HCT116 (cell line): ENCODE measurements at regions not wholly inside any gene's neighbourhood (a gene's known extent, or its start where the extent isn't known, plus 50 kb on each side); places are given as distances from the start of the nearest gene placed in this dataset.

ENCODE experiments used
- ATAC-seq: fragments of 200-7000 bp; cut with Tn5 transposase; 2 replicates; pipeline ENCODE4 v1.9.1; 2020; ENCODE audit warnings: mild to moderate bottlenecking, moderate library complexity
- BruUV-seq: library from RNA; stranded (reverse); fragments of 400-500 nt; replicated peaks from 2 replicates; lab custom pipeline; 2021; lab: Mats Ljungman, UMichigan
- CTCF ChIA-PET: fragments of 300-600 bp; sonication (Branson Sonifier 250); formaldehyde crosslinking; loops from one replicate; lab custom pipeline; 2021; ENCODE audit warnings: antibody characterized with exemption; lab: Charles Lee
- POLR2A ChIA-PET: fragments of 300-600, 350-600 bp; sonication (Branson Sonifier 250); formaldehyde crosslinking; loops from one replicate; lab custom pipeline; 2021; ENCODE audit warnings: antibody characterized with exemption; lab: Charles Lee
- RAD21 ChIA-PET, 2 experiments: fragments of 300-600 bp; sonication (Branson Sonifier 250); formaldehyde crosslinking; loops; one replicate each; lab custom pipeline; 2023; ENCODE audit warnings: low total read pairs in 2 of 2; ENCODE audit not compliant: uncharacterized antibody in 2 of 2, unreplicated experiment in 2 of 2, low non-redundant PET in 1 of 2; lab: Charles Lee
- DNase-seq: peaks from one replicate; pipeline ENCODE4 v3.0.0-alpha.2; 2010; ENCODE audit warnings: low read depth, low spot score
- H2AFZ ChIP-seq: fragments of 200-600 bp; shearing (Covaris generic), sonication (generic); 2 replicates; pipeline ENCODE4 v1.6.1; 2017; ENCODE audit warnings: low read depth, mixed run types, mixed read lengths, antibody characterized with exemption, low read length; ENCODE audit not compliant: poor library complexity, severe bottlenecking
- H3K27ac ChIP-seq: 2 replicates; pipeline ENCODE4 v1.5.1; 2012; ENCODE audit warnings: low read depth, low read length
- H3K27me3 ChIP-seq: fragments of 200-600 bp; sonication (generic); 2 replicates; pipeline ENCODE4 v1.6.1; 2016; ENCODE audit warnings: mixed run types, low read length, mixed read lengths; ENCODE audit not compliant: insufficient read depth
- H3K36me3 ChIP-seq, 2 experiments: fragments of 200-500 bp in 1 of 2; fragments of 200-600 bp in 1 of 2; sonication (Bioruptor generic) in 1 of 2; sonication (generic) in 1 of 2; 2 replicates each; pipeline versions ENCODE4 v1.5.1 to v1.6.1; 2014 to 2016; ENCODE audit warnings: low read length in 2 of 2, inconsistent platforms in 1 of 2, mixed read lengths in 1 of 2, mixed run types in 1 of 2; ENCODE audit not compliant: insufficient read depth in 2 of 2, control insufficient read depth in 1 of 2
- H3K4me1 ChIP-seq, 2 experiments: fragments of 200-600 bp in 1 of 2; sonication (generic) in 1 of 2; 2 replicates each; pipeline versions ENCODE4 v1.5.1 to v1.6.1; 2012 to 2017; ENCODE audit warnings: low read length in 2 of 2, inconsistent platforms in 1 of 2, mild to moderate bottlenecking in 1 of 2, mixed read lengths in 1 of 2, mixed run types in 1 of 2, moderate library complexity in 1 of 2; ENCODE audit not compliant: insufficient read depth in 2 of 2, control insufficient read depth in 1 of 2
- H3K4me2 ChIP-seq: fragments of 200-600 bp; sonication (generic); 2 replicates; pipeline ENCODE4 v1.6.1; 2017; ENCODE audit warnings: mixed run types, low read length, mixed read lengths
- H3K4me3 ChIP-seq, 2 experiments: fragments of 200-600 bp in 1 of 2; sonication (generic) in 1 of 2; replicated peaks in 1 of 2; 2 replicates each; pipeline ENCODE4 v1.5.1; 2011 to 2016; ENCODE audit warnings: low read length in 2 of 2, control low read depth in 1 of 2, low read depth in 1 of 2, mild to moderate bottlenecking in 1 of 2, mixed read lengths in 1 of 2, mixed run types in 1 of 2
- H3K79me2 ChIP-seq: fragments of 200-600 bp; sonication (generic); 2 replicates; pipeline ENCODE4 v1.6.1; 2017; ENCODE audit warnings: mild to moderate bottlenecking, mixed run types, low read length, moderate library complexity, mixed read lengths; ENCODE audit not compliant: insufficient read depth
- H3K9ac ChIP-seq: fragments of 200-600 bp; sonication (generic); 2 replicates; pipeline ENCODE4 v1.6.1; 2016; ENCODE audit warnings: low read length, mixed read lengths
- H3K9me2 ChIP-seq: fragments of 200-600 bp; sonication (generic), shearing (Covaris generic); 2 replicates; pipeline ENCODE4 v1.6.1; 2017; ENCODE audit warnings: mixed run types, mild to moderate bottlenecking, moderate library complexity; ENCODE audit not compliant: insufficient read depth
- H3K9me3 ChIP-seq, 2 experiments: fragments of 200-500 bp in 1 of 2; fragments of 200-600 bp in 1 of 2; sonication (Bioruptor generic) in 1 of 2; sonication (generic) in 1 of 2; 2 replicates each; pipeline ENCODE4 v1.6.1; 2014 to 2017; ENCODE audit warnings: low read length in 2 of 2, mixed read lengths in 2 of 2, inconsistent platforms in 1 of 2, low read depth in 1 of 2, mild to moderate bottlenecking in 1 of 2, mixed run types in 1 of 2, moderate library complexity in 1 of 2; ENCODE audit not compliant: control insufficient read depth in 1 of 2, insufficient read depth in 1 of 2
- H4K20me1 ChIP-seq: fragments of 200-600 bp; sonication (generic), shearing (Covaris generic); 2 replicates; pipeline ENCODE4 v1.6.1; 2017; ENCODE audit warnings: mixed run types, mild to moderate bottlenecking, moderate library complexity; ENCODE audit not compliant: insufficient read depth
- ATF3 ChIP-seq: IDR thresholded peaks from 2 replicates; pipeline ENCODE4 v1.6.1; 2012
- CBX3 ChIP-seq: IDR thresholded peaks from 2 replicates; pipeline ENCODE4 v1.6.1; 2012; ENCODE audit warnings: low read depth
- CEBPB ChIP-seq: IDR thresholded peaks from 2 replicates; pipeline ENCODE4 v1.6.1; 2012; ENCODE audit warnings: low read depth
- EGR1 ChIP-seq: IDR thresholded peaks from 2 replicates; pipeline ENCODE4 v1.6.1; 2012; ENCODE audit warnings: low read depth
- ELF1 ChIP-seq: IDR thresholded peaks from 2 replicates; pipeline ENCODE4 v1.6.1; 2012; ENCODE audit warnings: low read depth, borderline replicate concordance
- EZH2phosphoT487 ChIP-seq: fragments of 200-600 bp; IDR thresholded peaks from 2 replicates; pipeline ENCODE4 v1.6.1; 2018; ENCODE audit warnings: antibody characterized with exemption, borderline replicate concordance
- JUND ChIP-seq: IDR thresholded peaks from 2 replicates; pipeline ENCODE4 v1.6.1; 2012
- MAX ChIP-seq: IDR thresholded peaks from 2 replicates; pipeline ENCODE4 v1.6.1; 2012
- POLR2A ChIP-seq: IDR thresholded peaks from 2 replicates; pipeline ENCODE4 v1.7.0; 2011; ENCODE audit warnings: borderline replicate concordance; ENCODE audit not compliant: insufficient read depth, insufficient read length; ENCODE audit errors: extremely low read depth
- POLR2AphosphoS5 ChIP-seq: IDR thresholded peaks from 2 replicates; pipeline ENCODE4 v1.6.1; 2011; ENCODE audit warnings: mild to moderate bottlenecking, low read depth, low read length, moderate library complexity
- RAD21 ChIP-seq: IDR thresholded peaks from 2 replicates; pipeline ENCODE4 v1.6.1; 2012; ENCODE audit warnings: low read depth, mild to moderate bottlenecking
- SIN3A ChIP-seq: IDR thresholded peaks from 2 replicates; pipeline ENCODE4 v1.6.1; 2012; ENCODE audit warnings: low read depth
- SP1 ChIP-seq: IDR thresholded peaks from 2 replicates; pipeline ENCODE4 v1.6.1; 2012; ENCODE audit warnings: low read depth
- YY1 ChIP-seq: IDR thresholded peaks from 2 replicates; pipeline ENCODE4 v1.6.1; 2011; ENCODE audit warnings: low read length, low read depth, moderate library complexity, mild to moderate bottlenecking; ENCODE audit not compliant: insufficient replicate concordance; ENCODE audit errors: extremely low read depth
- ZFX ChIP-seq: fragments of 450-650 bp; IDR thresholded peaks from 2 replicates; pipeline ENCODE4 v1.6.1; 2017
- intact Hi-C: fragments of 100-400 bp; cut with micrococcal nuclease; formaldehyde crosslinking; loops from 2 replicates; pipeline ENCODE4 v1.10.0; 2022
- TF ChIP-seq, protein P1 (sequence below), 3 experiments: fragments of 200-600 bp in 1 of 3; sonication (generic) in 1 of 3; IDR thresholded peaks in 2 of 3; conservative IDR thresholded peaks in 1 of 3; 2 replicates each; pipeline ENCODE4 v1.5.1; 2012 to 2017; ENCODE audit warnings: low read depth in 2 of 3, low read length in 2 of 3, antibody characterized with exemption in 1 of 3, borderline replicate concordance in 1 of 3, control low read depth in 1 of 3, mild to moderate bottlenecking in 1 of 3, mixed read lengths in 1 of 3, mixed run types in 1 of 3, moderate library complexity in 1 of 3; ENCODE audit not compliant: insufficient read depth in 1 of 3

DNA sequence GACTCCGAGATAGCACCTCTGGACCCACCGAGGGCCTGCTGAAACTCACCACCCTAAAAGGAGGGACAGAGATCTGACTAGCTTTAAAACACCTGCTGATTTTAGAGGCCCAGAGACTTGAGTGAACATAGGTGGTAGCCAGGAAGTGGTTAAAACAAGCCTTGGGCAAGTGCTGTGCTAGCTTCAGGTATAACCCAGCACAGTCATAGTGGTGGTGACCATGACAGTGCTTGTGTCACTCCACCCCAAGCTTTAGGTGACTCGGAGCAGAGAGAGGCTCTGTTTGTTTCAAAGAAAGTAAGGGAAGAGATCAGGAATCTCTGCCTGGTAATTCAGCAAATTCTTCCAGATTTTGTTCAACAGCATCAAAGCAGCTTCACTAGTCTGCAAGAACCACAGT, 641.1 kb upstream of the BCHE start:
- Histone ChIP-seq H2AFZ (no peak overlapping the region), H3K4me1 (no peaks in the 10 kb centered on the region), H4K20me1 (no peaks in the 10 kb centered on the region), H3K9me3 (no peaks in the 10 kb centered on the region), H3K9me2 (no peaks in the 10 kb centered on the region; the same call in 1 of the 2 replicates), H3K27ac (no peak overlapping the region), H3K27me3 (no peaks in the 10 kb centered on the region)
- ChIA-PET CTCF (no interaction called here), RAD21 (no interaction called here), POLR2A (no interaction called here)
- intact Hi-C loops = no loop called here
- TF ChIP-seq SP1 = no peak
- TF ChIP-seq YY1 = no peak
- no peak for TF ChIP-seq EGR1
- no peak for TF ChIP-seq ATF3
- no peak for TF ChIP-seq CBX3
- no peak for TF ChIP-seq ZFX
- no peak for TF ChIP-seq EZH2phosphoT487
- no peak for TF ChIP-seq MAX
- TF ChIP-seq, protein P1, sequence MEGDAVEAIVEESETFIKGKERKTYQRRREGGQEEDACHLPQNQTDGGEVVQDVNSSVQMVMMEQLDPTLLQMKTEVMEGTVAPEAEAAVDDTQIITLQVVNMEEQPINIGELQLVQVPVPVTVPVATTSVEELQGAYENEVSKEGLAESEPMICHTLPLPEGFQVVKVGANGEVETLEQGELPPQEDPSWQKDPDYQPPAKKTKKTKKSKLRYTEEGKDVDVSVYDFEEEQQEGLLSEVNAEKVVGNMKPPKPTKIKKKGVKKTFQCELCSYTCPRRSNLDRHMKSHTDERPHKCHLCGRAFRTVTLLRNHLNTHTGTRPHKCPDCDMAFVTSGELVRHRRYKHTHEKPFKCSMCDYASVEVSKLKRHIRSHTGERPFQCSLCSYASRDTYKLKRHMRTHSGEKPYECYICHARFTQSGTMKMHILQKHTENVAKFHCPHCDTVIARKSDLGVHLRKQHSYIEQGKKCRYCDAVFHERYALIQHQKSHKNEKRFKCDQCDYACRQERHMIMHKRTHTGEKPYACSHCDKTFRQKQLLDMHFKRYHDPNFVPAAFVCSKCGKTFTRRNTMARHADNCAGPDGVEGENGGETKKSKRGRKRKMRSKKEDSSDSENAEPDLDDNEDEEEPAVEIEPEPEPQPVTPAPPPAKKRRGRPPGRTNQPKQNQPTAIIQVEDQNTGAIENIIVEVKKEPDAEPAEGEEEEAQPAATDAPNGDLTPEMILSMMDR (IDR thresholded peaks at IDR 0.05 in 2 of 3, conservative IDR thresholded peaks at IDR 0.05 in 1 of 3; ENCODE audit: borderline replicate concordance in 1 of 3, insufficient read depth in 1 of 3, low read depth in 2 of 3, low read length in 2 of 3) = no peak
- TF ChIP-seq SIN3A = no peak
- no peak for TF ChIP-seq POLR2A
- no peak for TF ChIP-seq CEBPB
- TF ChIP-seq ELF1 = no peak
- no peak for TF ChIP-seq POLR2AphosphoS5
- TF ChIP-seq RAD21 = no peak
- TF ChIP-seq JUND = no peak
- TF ChIP-seq, all 23 proteins: peak for 0
- Histone ChIP-seq H3K36me3 (no peaks in the 10 kb centered on the region), H3K79me2 (no peaks in the 10 kb centered on the region), H3K9ac (no peak overlapping the region), H3K4me2 (no peak overlapping the region), H3K4me3 (no peak overlapping the region)
- ATAC-seq = no peak
- no TSS peak for BruUV-seq
- no peak for DNase-seq
